ENCODE measurements at regions not wholly inside any gene's neighbourhood (a gene's known extent, or its start where the extent isn't known, plus 50 kb on each side); places are given as distances from the start of the nearest gene placed in this dataset.

DNA sequence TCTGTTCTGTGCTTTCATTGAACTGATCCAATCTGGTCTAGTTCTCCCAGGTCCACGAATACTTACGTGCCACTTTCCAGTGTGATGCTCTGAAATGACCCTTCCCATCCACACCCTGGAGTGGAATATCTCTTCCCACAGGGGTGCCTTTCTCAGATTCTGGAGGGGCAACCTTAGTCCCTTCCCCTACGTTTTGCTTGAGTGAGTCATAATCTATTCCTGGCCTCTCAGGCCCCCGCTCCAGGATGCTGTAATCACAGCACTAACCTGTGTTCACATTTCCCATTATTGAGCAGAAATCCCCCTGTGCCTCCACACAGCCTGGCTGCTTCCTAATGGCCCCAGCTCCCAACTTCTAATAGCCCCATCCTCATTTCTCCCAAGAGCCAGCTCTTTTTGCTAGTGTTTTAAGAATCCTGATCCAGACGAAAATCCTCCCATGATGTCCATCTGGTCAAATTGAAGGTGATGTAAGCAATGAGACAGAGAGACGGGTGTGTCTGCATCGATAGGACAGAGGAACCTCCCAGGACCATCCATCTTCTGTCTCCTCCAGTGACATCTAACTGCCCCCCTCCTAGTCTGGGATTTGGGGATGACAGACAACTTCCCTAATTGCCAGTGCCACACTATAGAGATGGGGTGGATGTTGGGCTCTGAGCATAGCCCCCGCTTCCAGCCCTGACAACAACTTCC, 164.0 kb upstream of the MAF start:
- H3K9me3 Mint-ChIP-seq: no peaks in the 10 kb centered on the region
- no peak overlapping the region for H3K4me3 Mint-ChIP-seq

DNA sequence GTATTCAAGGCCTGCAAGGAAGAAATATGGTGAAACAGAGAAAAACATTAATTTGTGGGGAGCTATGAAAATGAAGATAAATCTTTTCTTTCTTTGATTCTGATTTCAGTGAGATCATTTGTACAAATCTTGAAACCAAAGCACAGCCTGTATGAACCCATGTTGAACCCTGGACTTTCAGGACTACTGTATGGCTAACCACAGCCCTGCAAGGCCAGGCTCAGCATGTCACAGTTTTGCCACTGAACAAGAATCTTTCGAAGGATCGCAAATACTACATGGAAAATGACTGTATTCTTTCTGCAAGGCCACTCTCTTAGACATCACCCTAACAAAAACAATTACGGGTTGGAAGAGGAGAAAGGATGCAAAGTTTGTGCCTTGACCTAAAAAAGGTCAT, 161.7 kb upstream of the MAF start:
- Mint-ChIP-seq H3K36me3 (ENCODE audit: insufficient read depth) (no peaks in the 10 kb centered on the region), H3K4me3 (no peak overlapping the region), H3K27me3 (peaks cover 35% of the 10 kb centered on the region), H3K27ac (ENCODE audit: low read depth) (no peak overlapping the region), H3K9me3 (no peaks in the 10 kb centered on the region), H3K4me1 (no peaks in the 10 kb centered on the region)
- ATAC-seq (replicated peaks; ENCODE audit: extremely low read depth, poor library complexity, severe bottlenecking) (no peak), DNase-seq (ENCODE audit: low spot score in 2 of 2) (no peak)

More for the DNA sequence above, 164.0 kb upstream of the MAF start:
- no peak overlapping the region for H3K27ac Mint-ChIP-seq (ENCODE audit: low read depth)
- ATAC-seq (replicated peaks; ENCODE audit: extremely low read depth, poor library complexity, severe bottlenecking) (no peak), DNase-seq (ENCODE audit: low spot score in 2 of 2) (no peak)
- peaks cover 25% of the 10 kb centered on the region for H3K27me3 Mint-ChIP-seq
- H3K36me3 Mint-ChIP-seq (ENCODE audit: insufficient read depth): no peaks in the 10 kb centered on the region
- H3K4me1 Mint-ChIP-seq: no peaks in the 10 kb centered on the region

DNA sequence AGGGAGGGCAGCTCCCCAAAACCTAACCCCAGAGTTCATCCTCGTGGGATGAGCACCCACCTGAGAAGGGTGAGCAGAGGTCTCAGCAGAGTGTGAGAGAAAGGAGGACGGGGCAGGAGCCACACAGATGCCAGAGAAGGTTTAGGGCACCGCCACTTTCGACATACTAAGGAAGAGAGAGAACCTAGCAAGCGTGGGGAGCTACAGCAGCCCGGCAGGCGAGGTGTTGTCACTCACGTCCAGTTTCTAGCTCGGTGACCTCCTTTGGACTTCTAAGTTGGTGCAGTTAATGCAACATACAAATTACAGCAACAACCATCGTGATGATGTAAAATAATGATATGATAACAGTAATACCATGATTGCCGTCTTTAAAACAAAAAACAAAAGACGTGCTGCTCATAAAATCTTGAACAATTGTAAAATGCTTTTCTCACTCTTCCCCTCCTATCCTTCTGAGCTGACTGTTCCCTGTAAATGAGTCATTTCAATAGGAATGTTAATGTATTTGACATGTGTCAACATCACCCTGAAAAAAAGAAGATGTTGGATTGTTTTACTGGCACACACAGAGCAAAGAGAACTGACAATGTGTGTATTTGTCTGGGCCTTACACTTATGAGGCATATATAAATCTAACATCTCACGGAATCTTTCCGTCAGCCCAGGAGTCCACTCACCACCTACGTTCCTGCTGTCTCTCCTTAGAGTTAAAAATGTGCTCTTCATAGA, 158.2 kb upstream of the MAF start:
- Mint-ChIP-seq H3K36me3 (ENCODE audit: insufficient read depth) (no peaks in the 10 kb centered on the region), H3K27me3 (peaks cover 58% of the 10 kb centered on the region), H3K27ac (ENCODE audit: low read depth) (no peak overlapping the region), H3K9me3 (no peaks in the 10 kb centered on the region), H3K4me3 (no peak overlapping the region), H3K4me1 (no peaks in the 10 kb centered on the region)
- ATAC-seq (replicated peaks; ENCODE audit: extremely low read depth, poor library complexity, severe bottlenecking) (no peak), DNase-seq (ENCODE audit: low spot score in 2 of 2) (no peak)

DNA sequence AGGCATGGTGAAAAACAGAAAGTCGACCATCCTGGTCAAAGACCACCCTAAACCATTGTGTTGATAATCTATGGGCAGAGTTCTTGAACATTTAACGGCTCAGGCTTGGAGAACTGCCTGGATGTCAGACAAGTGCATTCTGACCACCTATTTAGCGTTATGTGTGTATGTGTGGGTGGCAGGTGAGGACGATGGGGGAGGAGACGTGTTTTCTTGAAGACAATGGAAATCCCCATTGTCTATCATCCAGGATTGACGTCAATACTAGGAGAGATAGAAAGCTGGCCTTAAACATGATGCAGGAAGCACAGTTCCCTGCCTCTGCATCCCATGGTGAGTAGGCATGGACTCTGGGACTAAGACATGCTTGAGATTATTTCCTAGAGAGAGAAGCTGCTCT, 157.4 kb upstream of the MAF start:
- Mint-ChIP-seq H3K9me3 (no peaks in the 10 kb centered on the region), H3K4me3 (no peak overlapping the region), H3K36me3 (ENCODE audit: insufficient read depth) (no peaks in the 10 kb centered on the region), H3K4me1 (no peaks in the 10 kb centered on the region), H3K27me3 (peaks cover 66% of the 10 kb centered on the region), H3K27ac (ENCODE audit: low read depth) (no peak overlapping the region)
- DNase-seq (ENCODE audit: low spot score in 2 of 2): no peak
- ATAC-seq (replicated peaks; ENCODE audit: extremely low read depth, poor library complexity, severe bottlenecking): no peak

DNA sequence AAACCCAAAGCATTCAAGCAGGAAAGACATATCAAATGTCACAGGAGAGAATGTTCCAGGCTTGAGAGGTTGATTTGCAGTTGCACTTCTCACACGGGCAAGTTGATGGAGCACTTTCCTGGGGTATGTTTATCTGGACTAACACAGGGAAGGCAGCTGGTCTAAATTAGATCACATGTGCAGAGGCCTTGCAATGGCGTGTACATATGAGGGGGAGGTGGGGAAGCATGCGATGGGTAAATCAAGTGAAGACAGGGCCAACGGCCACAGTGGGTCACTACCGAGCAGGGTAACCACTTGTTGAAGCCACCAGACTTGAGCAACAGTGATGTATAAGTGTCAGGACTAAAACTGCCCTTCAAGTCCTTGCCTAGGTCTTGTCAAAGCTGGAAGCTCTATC, 156.6 kb upstream of the MAF start:
- Mint-ChIP-seq H3K36me3 (ENCODE audit: insufficient read depth) (no peaks in the 10 kb centered on the region), H3K27ac (ENCODE audit: low read depth) (no peak overlapping the region), H3K4me1 (no peaks in the 10 kb centered on the region), H3K27me3 (peaks cover 74% of the 10 kb centered on the region), H3K4me3 (no peak overlapping the region), H3K9me3 (no peaks in the 10 kb centered on the region)
- DNase-seq (ENCODE audit: low spot score in 2 of 2) (no peak), ATAC-seq (replicated peaks; ENCODE audit: extremely low read depth, poor library complexity, severe bottlenecking) (no peak)

DNA sequence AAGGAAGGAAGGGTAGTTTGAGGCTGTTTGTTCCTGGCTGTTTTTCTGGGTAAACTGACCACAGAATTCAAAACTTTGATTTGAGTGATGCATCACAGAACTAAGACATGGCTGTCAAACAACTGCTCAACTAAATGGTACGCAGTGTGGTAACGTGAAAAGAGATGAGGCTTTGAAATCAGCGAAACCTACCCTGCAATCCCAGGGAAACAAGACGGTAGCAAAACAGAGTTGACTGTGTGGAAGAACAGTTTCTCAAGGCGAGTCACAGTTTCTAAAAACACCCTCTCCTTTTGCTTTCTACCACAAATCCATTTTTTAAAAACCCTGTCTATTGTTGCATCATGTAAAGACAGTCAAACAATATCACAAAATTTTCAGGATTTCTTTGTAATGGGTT, 156.0 kb upstream of the MAF start:
- no peaks in the 10 kb centered on the region for H3K36me3 Mint-ChIP-seq (ENCODE audit: insufficient read depth)
- no peak overlapping the region for H3K27ac Mint-ChIP-seq (ENCODE audit: low read depth)
- peaks cover 80% of the 10 kb centered on the region for H3K27me3 Mint-ChIP-seq
- H3K4me1 Mint-ChIP-seq: no peaks in the 10 kb centered on the region
- H3K4me3 Mint-ChIP-seq: no peak overlapping the region
- ATAC-seq (replicated peaks; ENCODE audit: extremely low read depth, poor library complexity, severe bottlenecking) (no peak), DNase-seq (ENCODE audit: low spot score in 2 of 2) (no peak)
- H3K9me3 Mint-ChIP-seq: no peaks in the 10 kb centered on the region

DNA sequence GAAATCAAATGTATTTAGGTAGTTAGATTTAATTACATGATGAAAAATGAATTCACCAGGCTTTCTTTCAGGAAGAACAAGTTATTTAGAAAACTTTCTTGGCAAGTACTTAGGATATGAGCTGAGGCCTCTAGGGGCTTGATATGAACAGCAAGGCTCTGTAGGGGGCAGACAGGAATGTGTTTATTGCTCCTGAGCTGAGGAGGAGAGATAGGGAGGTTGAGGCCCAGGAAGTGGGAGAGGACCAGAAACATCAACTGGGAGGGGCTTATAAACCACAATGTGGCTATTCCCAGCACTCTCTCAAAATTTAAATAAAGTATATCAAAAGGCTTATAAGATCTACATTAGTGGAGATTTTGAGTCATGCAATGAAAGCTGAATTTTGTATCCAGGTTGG, 154.0 kb upstream of the MAF start:
- H3K4me1 Mint-ChIP-seq: no peaks in the 10 kb centered on the region
- ATAC-seq (replicated peaks; ENCODE audit: extremely low read depth, poor library complexity, severe bottlenecking): no peak
- no peaks in the 10 kb centered on the region for H3K9me3 Mint-ChIP-seq
- no peaks in the 10 kb centered on the region for H3K36me3 Mint-ChIP-seq (ENCODE audit: insufficient read depth)
- no peak for DNase-seq (ENCODE audit: low spot score in 2 of 2)
- H3K27ac Mint-ChIP-seq (ENCODE audit: low read depth): no peak overlapping the region
- H3K4me3 Mint-ChIP-seq: no peak overlapping the region
- peaks cover 79% of the 10 kb centered on the region for H3K27me3 Mint-ChIP-seq

DNA sequence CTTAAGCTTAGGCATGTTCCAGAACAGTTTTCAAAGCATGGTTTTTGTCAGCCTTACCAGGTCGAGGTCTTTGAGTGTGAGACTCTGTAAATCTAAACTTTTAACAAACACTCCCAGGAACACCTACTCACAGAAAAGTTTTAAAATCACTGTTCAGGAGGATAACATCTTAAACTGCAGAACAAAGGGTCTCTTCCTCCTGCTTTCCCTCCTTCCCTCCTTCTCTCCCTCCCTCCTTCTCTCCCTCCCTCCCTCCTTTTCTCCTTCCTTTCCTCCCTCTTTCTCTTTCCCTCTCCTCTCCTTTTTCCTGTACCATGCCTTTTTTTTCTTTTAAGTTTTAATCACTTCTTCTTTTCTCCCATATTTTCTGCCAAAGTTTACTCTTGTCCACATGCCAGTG, 153.5 kb upstream of the MAF start:
- H3K27me3 Mint-ChIP-seq: peaks cover 80% of the 10 kb centered on the region
- no peak overlapping the region for H3K4me3 Mint-ChIP-seq
- H3K27ac Mint-ChIP-seq (ENCODE audit: low read depth): no peak overlapping the region
- H3K9me3 Mint-ChIP-seq: no peaks in the 10 kb centered on the region
- no peak for DNase-seq (ENCODE audit: low spot score in 2 of 2)
- no peaks in the 10 kb centered on the region for H3K4me1 Mint-ChIP-seq
- H3K36me3 Mint-ChIP-seq (ENCODE audit: insufficient read depth): no peaks in the 10 kb centered on the region
- no peak for ATAC-seq (replicated peaks; ENCODE audit: extremely low read depth, poor library complexity, severe bottlenecking)

DNA sequence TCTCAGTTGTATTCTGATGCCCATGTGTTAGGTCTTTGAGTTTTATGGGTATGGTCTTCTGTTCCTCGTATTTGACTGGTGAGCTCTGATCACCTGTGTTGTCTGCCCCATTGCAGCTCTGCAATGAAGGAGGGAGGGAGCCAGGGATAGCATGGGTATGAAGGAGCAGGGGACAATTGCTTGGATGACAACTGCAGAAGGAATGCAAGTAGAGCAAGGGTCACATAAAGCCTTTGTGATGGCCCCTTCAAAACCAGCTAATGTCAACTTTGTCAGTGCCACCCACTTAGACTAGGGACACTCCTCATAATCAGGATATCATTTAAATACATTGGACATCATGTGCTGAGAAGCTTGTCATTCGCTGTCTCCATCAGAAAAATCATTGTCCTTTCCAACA, 152.7 kb upstream of the MAF start:
- no peak overlapping the region for H3K27ac Mint-ChIP-seq (ENCODE audit: low read depth)

DNA sequence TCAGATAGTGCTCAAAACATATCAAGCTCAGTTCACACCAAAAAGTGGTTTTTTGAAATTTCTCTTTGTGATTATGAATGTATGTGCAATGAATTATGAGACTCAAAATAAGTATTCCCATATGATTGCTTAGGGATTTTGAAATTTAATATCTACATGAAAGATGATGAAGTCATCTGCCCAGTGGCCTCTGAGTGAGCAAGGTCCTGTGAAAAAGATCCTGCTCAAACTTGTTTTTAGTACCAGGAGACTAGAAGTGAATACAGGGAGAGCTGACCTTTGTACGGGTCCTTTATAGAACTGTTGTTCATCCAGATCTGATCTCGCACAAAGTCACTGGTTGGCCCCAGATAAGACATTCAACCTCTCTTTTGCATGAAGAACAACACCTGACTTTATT, 151.9 kb upstream of the MAF start:
- Mint-ChIP-seq H3K27ac (ENCODE audit: low read depth) (no peak overlapping the region), H3K4me1 (no peaks in the 10 kb centered on the region), H3K9me3 (no peaks in the 10 kb centered on the region), H3K27me3 (peaks cover 84% of the 10 kb centered on the region), H3K4me3 (no peak overlapping the region), H3K36me3 (ENCODE audit: insufficient read depth) (no peaks in the 10 kb centered on the region)
- no peak for ATAC-seq (replicated peaks; ENCODE audit: extremely low read depth, poor library complexity, severe bottlenecking)
- DNase-seq (ENCODE audit: low spot score in 2 of 2): no peak

More for the DNA sequence above, 152.7 kb upstream of the MAF start:
- no peak for ATAC-seq (replicated peaks; ENCODE audit: extremely low read depth, poor library complexity, severe bottlenecking)
- Mint-ChIP-seq H3K4me3 (no peak overlapping the region), H3K4me1 (no peaks in the 10 kb centered on the region), H3K27me3 (peaks cover 80% of the 10 kb centered on the region), H3K9me3 (no peaks in the 10 kb centered on the region), H3K36me3 (ENCODE audit: insufficient read depth) (no peaks in the 10 kb centered on the region)
- DNase-seq (ENCODE audit: low spot score in 2 of 2): no peak

DNA sequence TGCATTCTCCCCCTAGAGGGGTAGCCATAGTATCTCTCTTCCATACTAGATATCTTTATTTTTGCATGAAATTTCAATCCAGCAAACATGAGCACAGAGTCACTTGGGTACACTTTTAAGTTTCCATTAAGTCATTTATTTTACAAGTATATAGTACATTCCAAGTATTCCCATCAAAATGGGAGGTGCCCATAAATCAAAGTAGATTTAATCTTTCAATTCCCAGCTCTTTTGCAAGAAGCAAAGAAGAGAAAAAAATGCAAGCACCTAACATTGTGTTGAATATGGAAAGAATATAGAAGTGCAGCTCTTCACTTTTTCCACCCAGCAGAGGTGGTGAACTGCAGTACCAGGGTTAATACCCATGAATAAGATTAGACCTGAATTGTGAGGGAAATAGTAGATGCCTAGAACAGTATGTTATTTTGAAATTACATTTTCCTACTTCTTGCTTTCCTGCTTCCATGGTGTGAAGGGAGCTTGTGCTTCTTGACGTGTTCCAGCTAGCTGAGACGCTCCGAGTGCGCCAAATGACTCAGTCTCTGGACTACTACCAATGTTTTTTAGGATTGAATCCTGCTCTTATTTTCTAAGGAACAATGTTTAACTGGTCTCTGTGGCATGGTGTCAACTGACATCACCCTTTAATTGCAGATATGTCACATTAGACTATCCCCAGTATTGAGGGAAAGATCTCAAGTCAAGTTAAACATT, 151.1 kb upstream of the MAF start:
- H3K36me3 Mint-ChIP-seq (ENCODE audit: insufficient read depth): peaks cover 2% of the 10 kb centered on the region
- H3K27me3 Mint-ChIP-seq: peaks cover 83% of the 10 kb centered on the region
- H3K4me1 Mint-ChIP-seq: no peaks in the 10 kb centered on the region
- no peak overlapping the region for H3K27ac Mint-ChIP-seq (ENCODE audit: low read depth)
- no peak overlapping the region for H3K4me3 Mint-ChIP-seq
- no peaks in the 10 kb centered on the region for H3K9me3 Mint-ChIP-seq
- DNase-seq (ENCODE audit: low spot score in 2 of 2) (no peak), ATAC-seq (replicated peaks; ENCODE audit: extremely low read depth, poor library complexity, severe bottlenecking) (no peak)

DNA sequence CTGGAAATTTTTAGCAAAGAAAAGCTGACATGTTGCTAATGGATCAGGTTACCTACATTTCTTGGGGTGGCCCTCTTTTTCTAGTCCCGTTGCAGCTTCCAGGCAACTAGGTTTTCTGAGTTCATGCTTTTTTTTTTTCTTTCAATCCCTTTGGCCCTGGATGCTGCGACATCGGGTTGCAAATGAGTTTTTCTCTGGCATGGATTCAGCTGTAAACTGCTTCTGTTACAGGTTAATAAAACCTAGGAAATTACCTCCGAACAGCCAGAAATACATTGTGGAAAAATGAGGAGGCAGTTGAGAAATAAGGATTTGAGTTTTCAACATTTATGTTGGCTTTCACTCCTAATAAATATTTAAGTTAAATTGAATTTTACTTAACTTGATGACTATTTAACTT, 149.8 kb upstream of the MAF start:
- Mint-ChIP-seq H3K27me3 (peaks cover 73% of the 10 kb centered on the region), H3K4me1 (no peaks in the 10 kb centered on the region), H3K4me3 (no peak overlapping the region), H3K36me3 (ENCODE audit: insufficient read depth) (peaks cover 2% of the 10 kb centered on the region), H3K27ac (ENCODE audit: low read depth) (no peak overlapping the region), H3K9me3 (no peaks in the 10 kb centered on the region)
- DNase-seq (ENCODE audit: low spot score in 2 of 2) (no peak), ATAC-seq (replicated peaks; ENCODE audit: extremely low read depth, poor library complexity, severe bottlenecking) (no peak)

DNA sequence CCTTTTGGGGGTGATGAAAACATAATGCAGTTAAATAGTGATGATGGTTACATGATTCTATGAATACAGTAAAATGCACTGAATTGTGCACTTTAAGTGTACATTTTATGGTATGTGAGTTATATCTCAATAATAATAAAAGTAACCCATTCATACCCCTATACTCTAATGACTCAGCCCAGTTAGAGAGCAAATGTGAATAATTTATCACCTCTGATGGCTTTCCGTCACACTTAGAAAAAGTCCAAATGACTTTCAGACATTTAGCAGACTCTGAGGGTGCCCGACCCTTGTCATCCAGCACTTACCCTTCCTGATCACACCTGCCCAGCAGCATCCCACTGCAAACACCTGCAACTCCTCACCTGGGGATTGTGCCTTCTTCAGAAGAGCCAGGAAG, 148.1 kb upstream of the MAF start:
- Mint-ChIP-seq H3K9me3 (no peaks in the 10 kb centered on the region), H3K4me1 (no peaks in the 10 kb centered on the region), H3K27me3 (peaks cover 56% of the 10 kb centered on the region), H3K27ac (ENCODE audit: low read depth) (no peak overlapping the region), H3K4me3 (no peak overlapping the region), H3K36me3 (ENCODE audit: insufficient read depth) (peaks cover 2% of the 10 kb centered on the region)
- DNase-seq (ENCODE audit: low spot score in 2 of 2) (no peak), ATAC-seq (replicated peaks; ENCODE audit: extremely low read depth, poor library complexity, severe bottlenecking) (no peak)

Data from central memory CD8-positive, alpha-beta T cell (primary cell).